LNCaP clone FGC (cell line): ENCODE measurements at regions not wholly inside any gene's neighbourhood (a gene's known extent, or its start where the extent isn't known, plus 50 kb on each side); places are given as distances from the start of the nearest gene placed in this dataset.
"Not testable (repeated sequence)": the region's sequence is repeated elsewhere in the genome, so short reads cannot be mapped to it uniquely, and the experiment has no call there.

Source experiments
- DNase-seq: peaks from one replicate; pipeline ENCODE4 v3.0.0-alpha.2; 2011; ENCODE audit warnings: low read depth
- H3K4me3 ChIP-seq: 2 replicates; pipeline ENCODE4 v1.5.1; 2011; ENCODE audit warnings: mild to moderate bottlenecking, low read depth, low read length, control low read depth
- CTCF ChIP-seq: IDR thresholded peaks from 2 replicates; pipeline ENCODE4 v1.5.1; 2012; ENCODE audit warnings: mild to moderate bottlenecking; ENCODE audit not compliant: control insufficient read depth, insufficient read depth; ENCODE audit errors: extremely low read depth

GRCh38 chr1:227508431-227508830 is 54.9 kb upstream of the ZNF678 start:
- no peak for DNase-seq
- H3K4me3 ChIP-seq, result no peak overlapping the region
- no peak for TF ChIP-seq CTCF

- not testable (repeated sequence) for H3K4me3 ChIP-seq, DNase-seq
Measured at GRCh38 chr1:227506490-227507393, 56.6 kb upstream of the ZNF678 start.

GRCh38 chr1:227496045-227496444 is 67.3 kb upstream of the ZNF678 start:
- not testable (repeated sequence) for H3K4me3 ChIP-seq, DNase-seq

GRCh38 chr1:227493863-227494551 is 69.3 kb upstream of the ZNF678 start:
- not testable (repeated sequence) for DNase-seq, H3K4me3 ChIP-seq

GRCh38 chr1:227490478-227490877 is 72.9 kb upstream of the ZNF678 start:
- no peak for DNase-seq
- no peak for TF ChIP-seq CTCF
- H3K4me3 ChIP-seq, result no peak overlapping the region

GRCh38 chr1:227490001-227490400 is 73.4 kb upstream of the ZNF678 start:
- no peak for TF ChIP-seq CTCF
- DNase-seq, result no peak
- H3K4me3 ChIP-seq, result no peak overlapping the region

GRCh38 chr1:227489572-227489971 is 73.8 kb upstream of the ZNF678 start:
- no peak for DNase-seq
- TF ChIP-seq CTCF, result no peak

GRCh38 chr1:227487606-227488005 is 75.8 kb upstream of the ZNF678 start:
- no peak for DNase-seq
- no peak overlapping the region for H3K4me3 ChIP-seq
- no peak for TF ChIP-seq CTCF

More at GRCh38 chr1:227489572-227489971, 73.8 kb upstream of the ZNF678 start:
- H3K4me3 ChIP-seq, result no peak overlapping the region
